ENCODE measurements at regions not wholly inside any gene's neighbourhood (a gene's known extent, or its start where the extent isn't known, plus 50 kb on each side); places are given as distances from the start of the nearest gene placed in this dataset.

- ChIA-PET CTCF (no interaction called here), POLR2A (no interaction called here)
- intact Hi-C loops (cut with micrococcal nuclease) = no loop called here
- no peak overlapping the region for H3K27ac Mint-ChIP-seq
- peaks cover 3% of the 10 kb centered on the region for H3K27me3 Mint-ChIP-seq
- H3K9me3 Mint-ChIP-seq = peaks cover 11% of the 10 kb centered on the region
- ATAC-seq (ENCODE audit: low read depth) (no peak), DNase-seq (no peak)
- TF ChIP-seq, protein P1, sequence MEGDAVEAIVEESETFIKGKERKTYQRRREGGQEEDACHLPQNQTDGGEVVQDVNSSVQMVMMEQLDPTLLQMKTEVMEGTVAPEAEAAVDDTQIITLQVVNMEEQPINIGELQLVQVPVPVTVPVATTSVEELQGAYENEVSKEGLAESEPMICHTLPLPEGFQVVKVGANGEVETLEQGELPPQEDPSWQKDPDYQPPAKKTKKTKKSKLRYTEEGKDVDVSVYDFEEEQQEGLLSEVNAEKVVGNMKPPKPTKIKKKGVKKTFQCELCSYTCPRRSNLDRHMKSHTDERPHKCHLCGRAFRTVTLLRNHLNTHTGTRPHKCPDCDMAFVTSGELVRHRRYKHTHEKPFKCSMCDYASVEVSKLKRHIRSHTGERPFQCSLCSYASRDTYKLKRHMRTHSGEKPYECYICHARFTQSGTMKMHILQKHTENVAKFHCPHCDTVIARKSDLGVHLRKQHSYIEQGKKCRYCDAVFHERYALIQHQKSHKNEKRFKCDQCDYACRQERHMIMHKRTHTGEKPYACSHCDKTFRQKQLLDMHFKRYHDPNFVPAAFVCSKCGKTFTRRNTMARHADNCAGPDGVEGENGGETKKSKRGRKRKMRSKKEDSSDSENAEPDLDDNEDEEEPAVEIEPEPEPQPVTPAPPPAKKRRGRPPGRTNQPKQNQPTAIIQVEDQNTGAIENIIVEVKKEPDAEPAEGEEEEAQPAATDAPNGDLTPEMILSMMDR (IDR thresholded peaks at IDR 0.05) = no peak
- no peaks in the 10 kb centered on the region for H3K4me1 Mint-ChIP-seq
- no peaks in the 10 kb centered on the region for H3K36me3 Mint-ChIP-seq (ENCODE audit: low read depth)
- H3K4me3 Mint-ChIP-seq = no peak overlapping the region
Measured at GRCh38 chr14:96999654-97000155, 202.5 kb downstream of the VRK1 start.

GRCh38 chr14:97002454-97002853 lies 205.3 kb downstream of the VRK1 start:
- H3K36me3 Mint-ChIP-seq (ENCODE audit: low read depth) = no peaks in the 10 kb centered on the region
- intact Hi-C loops (cut with micrococcal nuclease) = no loop called here
- ATAC-seq (ENCODE audit: low read depth) (no peak), DNase-seq (no peak)
- H3K27me3 Mint-ChIP-seq = peaks cover 3% of the 10 kb centered on the region
- H3K4me1 Mint-ChIP-seq = no peaks in the 10 kb centered on the region
- ChIA-PET POLR2A (no interaction called here), CTCF (no interaction called here)
- no peak overlapping the region for H3K27ac Mint-ChIP-seq
- TF ChIP-seq, protein P1 (IDR thresholded peaks at IDR 0.05) = no peak
- no peak overlapping the region for H3K4me3 Mint-ChIP-seq
- peaks cover 17% of the 10 kb centered on the region for H3K9me3 Mint-ChIP-seq

DNA sequence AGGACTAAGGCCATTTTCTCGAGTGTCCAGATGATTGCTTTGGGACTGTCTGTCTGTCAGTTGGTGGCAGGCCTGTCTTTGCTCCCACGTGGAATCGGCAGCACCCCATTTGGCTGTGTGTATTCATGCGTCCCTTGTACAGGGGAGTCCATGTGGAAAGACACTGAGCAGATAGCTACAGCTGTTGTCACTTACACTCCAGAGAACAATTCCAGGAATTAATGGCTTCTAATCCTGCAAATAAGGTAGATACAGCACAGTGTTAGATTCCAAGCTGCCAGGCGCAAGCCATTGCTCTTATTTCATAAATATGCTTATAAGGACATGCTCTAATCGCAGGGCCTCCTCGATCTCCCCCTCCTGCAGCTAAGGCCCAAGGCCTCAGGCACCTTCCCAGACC lies 208.8 kb downstream of the VRK1 start:
- Mint-ChIP-seq H3K9me3 (peaks cover 19% of the 10 kb centered on the region), H3K36me3 (ENCODE audit: low read depth) (no peaks in the 10 kb centered on the region), H3K27me3 (peaks cover 12% of the 10 kb centered on the region), H3K4me3 (no peak overlapping the region), H3K4me1 (no peaks in the 10 kb centered on the region), H3K27ac (no peak overlapping the region)
- DNase-seq (no peak), ATAC-seq (ENCODE audit: low read depth) (no peak)
- TF ChIP-seq, protein P1 (IDR thresholded peaks at IDR 0.05) = no peak
- CTCF ChIA-PET = no interaction called here
- intact Hi-C loops (cut with micrococcal nuclease) = no loop called here
- POLR2A ChIA-PET = no interaction called here

GRCh38 chr14:97010491-97011160 lies 213.4 kb downstream of the VRK1 start:
- intact Hi-C loops (cut with micrococcal nuclease) = no loop called here
- CTCF ChIA-PET = no interaction called here
- TF ChIP-seq, protein P1 (IDR thresholded peaks at IDR 0.05) = no peak

GRCh38 chr14:97013878-97014277 lies 216.7 kb downstream of the VRK1 start:
- CTCF ChIA-PET = no interaction called here
- intact Hi-C loops (cut with micrococcal nuclease) = no loop called here
- no peaks in the 10 kb centered on the region for H3K4me1 Mint-ChIP-seq

More at GRCh38 chr14:97010491-97011160, 213.4 kb downstream of the VRK1 start:
- Mint-ChIP-seq H3K4me3 (no peak overlapping the region), H3K4me1 (no peaks in the 10 kb centered on the region), H3K27me3 (peaks cover 15% of the 10 kb centered on the region), H3K36me3 (ENCODE audit: low read depth) (no peaks in the 10 kb centered on the region), H3K9me3 (peaks cover 8% of the 10 kb centered on the region), H3K27ac (no peak overlapping the region)
- POLR2A ChIA-PET = no interaction called here
- no peak for DNase-seq
- ATAC-seq (ENCODE audit: low read depth) = no peak

More at GRCh38 chr14:97013878-97014277, 216.7 kb downstream of the VRK1 start:
- ATAC-seq (ENCODE audit: low read depth) (no peak), DNase-seq (no peak)
- H3K27ac Mint-ChIP-seq = no peak overlapping the region
- H3K9me3 Mint-ChIP-seq = peaks cover 3% of the 10 kb centered on the region
- no peak overlapping the region for H3K4me3 Mint-ChIP-seq
- POLR2A ChIA-PET = no interaction called here
- no peaks in the 10 kb centered on the region for H3K36me3 Mint-ChIP-seq (ENCODE audit: low read depth)
- H3K27me3 Mint-ChIP-seq = peaks cover 18% of the 10 kb centered on the region
- TF ChIP-seq, protein P1 (IDR thresholded peaks at IDR 0.05) = no peak

All from activated B cell treated with CpG ODN at 0.5 μM for 24 hours (primary cell).